Endothelial cell of umbilical vein (primary cell): ENCODE measurements at regions not wholly inside any gene's neighbourhood (a gene's known extent, or its start where the extent isn't known, plus 50 kb on each side); places are given as distances from the start of the nearest gene placed in this dataset.

ENCODE experiments used
- BruUV-seq: library from RNA; stranded (reverse); fragments of 400-500 nt; replicated peaks from 2 replicates; lab custom pipeline; 2021; lab: Mats Ljungman, UMichigan
- CTCF ChIA-PET: fragments of 300-600, 350-600 bp; sonication (Branson Sonifier 250); formaldehyde crosslinking; loops from one replicate; lab custom pipeline; 2021; ENCODE audit warnings: antibody characterized with exemption, inconsistent platforms; lab: Charles Lee
- POLR2A ChIA-PET: fragments of 300-600, 350-600 bp; sonication (Branson Sonifier 250); formaldehyde crosslinking; loops from one replicate; lab custom pipeline; 2021; ENCODE audit warnings: antibody characterized with exemption, inconsistent platforms; lab: Charles Lee
- DNase-seq: peaks from one replicate; pipeline ENCODE4 v3.0.0-alpha.2; 2011; ENCODE audit warnings: low read depth, low spot score
- FAIRE-seq: peaks from 2 replicates; lab custom pipeline; 2011; peaks lifted over from hg19 to GRCh38; lab: Jason Lieb, UNC
- H2AFZ ChIP-seq: 2 replicates; pipeline ENCODE4 v1.6.0; 2012; ENCODE audit warnings: low read depth, low read length, control low read depth, inconsistent platforms
- H3K27ac ChIP-seq: 2 replicates; pipeline ENCODE4 v1.5.1; 2011; ENCODE audit warnings: low read depth, mild to moderate bottlenecking, control low read depth, low read length, moderate library complexity; ENCODE audit not compliant: insufficient read depth
- H3K27me3 ChIP-seq, 2 experiments: 2 replicates each; pipeline versions ENCODE4 v1.6.0 to v1.6.1; 2011; ENCODE audit warnings: low read length in 2 of 2, mixed read lengths in 1 of 2; ENCODE audit not compliant: control insufficient read depth in 2 of 2, insufficient read depth in 2 of 2
- H3K36me3 ChIP-seq, 2 experiments: 2 replicates in 1 of 2; 3 replicates in 1 of 2; pipeline ENCODE4 v1.5.1; 2011; ENCODE audit warnings: low read length in 2 of 2, mild to moderate bottlenecking in 1 of 2, moderate library complexity in 1 of 2; ENCODE audit not compliant: control insufficient read depth in 2 of 2, insufficient read depth in 2 of 2; ENCODE audit errors: extremely low read depth in 1 of 2
- H3K4me1 ChIP-seq: 3 replicates; pipeline ENCODE4 v1.5.1; 2011; ENCODE audit warnings: mild to moderate bottlenecking, low read length; ENCODE audit not compliant: control insufficient read depth, insufficient read depth; ENCODE audit errors: extremely low read depth
- H3K4me2 ChIP-seq: 2 replicates; pipeline ENCODE4 v1.6.1; 2011; ENCODE audit warnings: low read length, control low read depth, mixed read lengths; ENCODE audit not compliant: insufficient read depth
- H3K4me3 ChIP-seq, 3 experiments: fragments of 200-600 bp in 1 of 3; sonication (generic), shearing (Covaris generic) in 1 of 3; replicated peaks in 1 of 3; 2 replicates each; pipeline ENCODE4 v1.5.1; 2011 to 2016; ENCODE audit warnings: control low read depth in 3 of 3, low read length in 3 of 3, mild to moderate bottlenecking in 2 of 3, inconsistent platforms in 1 of 3, low read depth in 1 of 3, moderate library complexity in 1 of 3; ENCODE audit not compliant: insufficient read depth in 1 of 3
- H3K79me2 ChIP-seq: 2 replicates; pipeline ENCODE4 v1.6.0; 2012; ENCODE audit warnings: low read length, inconsistent platforms; ENCODE audit not compliant: control insufficient read depth, insufficient read depth
- H3K9ac ChIP-seq: replicated peaks from 2 replicates; pipeline ENCODE3; 2011; ENCODE audit warnings: low read length, control low read depth; ENCODE audit not compliant: insufficient read depth; ENCODE audit errors: extremely low read depth
- H3K9me1 ChIP-seq: replicated peaks from 3 replicates; pipeline ENCODE4 v1.6.0; 2011; ENCODE audit warnings: mild to moderate bottlenecking, low read length; ENCODE audit not compliant: control insufficient read depth, insufficient read depth; ENCODE audit errors: extremely low read depth
- H3K9me3 ChIP-seq: replicated peaks from 2 replicates; pipeline ENCODE4 v1.5.1; 2012; ENCODE audit warnings: low read length, inconsistent platforms; ENCODE audit not compliant: control insufficient read depth, insufficient read depth
- H4K20me1 ChIP-seq: replicated peaks from 2 replicates; pipeline ENCODE3; 2011; ENCODE audit warnings: mild to moderate bottlenecking, low read length; ENCODE audit not compliant: control insufficient read depth, insufficient read depth; ENCODE audit errors: extremely low read depth
- CTCF ChIP-seq, 2 donors: IDR thresholded peaks; 1 replicate in 1 of 2; 2 replicates in 1 of 2; pipeline ENCODE4 v1.5.1; 2011; ENCODE audit warnings: low read length in 2 of 2, mild to moderate bottlenecking in 2 of 2, moderate library complexity in 2 of 2, control low read depth in 1 of 2, inconsistent platforms in 1 of 2, low read depth in 1 of 2; ENCODE audit not compliant: insufficient read depth in 1 of 2; ENCODE audit errors: extremely low read depth in 1 of 2
- EZH2 ChIP-seq: IDR thresholded peaks from 2 replicates; pipeline ENCODE4 v1.6.1; 2012; ENCODE audit warnings: borderline replicate concordance, low read depth, mild to moderate bottlenecking, moderate library complexity, low read length, inconsistent platforms; ENCODE audit not compliant: severe bottlenecking
- FOS ChIP-seq: IDR thresholded peaks from 2 replicates; pipeline ENCODE4 v1.6.1; 2011; ENCODE audit warnings: mild to moderate bottlenecking, low read length, moderate library complexity, borderline replicate concordance; ENCODE audit not compliant: insufficient read depth
- GATA2 ChIP-seq: IDR thresholded peaks from 2 replicates; pipeline ENCODE4 v1.7.0; 2011; ENCODE audit warnings: low read depth, mild to moderate bottlenecking, moderate library complexity, mixed read lengths, low read length; ENCODE audit not compliant: insufficient read length, insufficient read depth
- JUN ChIP-seq: IDR thresholded peaks from 2 replicates; pipeline ENCODE4 v1.6.1; 2011; ENCODE audit warnings: borderline replicate concordance, low read depth; ENCODE audit not compliant: insufficient read length, insufficient read depth
- MAX ChIP-seq: IDR thresholded peaks from 2 replicates; pipeline ENCODE4 v1.6.1; 2011; ENCODE audit not compliant: insufficient read depth, insufficient read length
- MYC ChIP-seq: IDR thresholded peaks from one replicate; pipeline ENCODE4 v1.6.1; 2011; ENCODE audit warnings: mild to moderate bottlenecking, low read depth, low read length
- POLR2A ChIP-seq: IDR thresholded peaks from 2 replicates; pipeline ENCODE4 v1.6.1; 2012; ENCODE audit warnings: low read depth, mild to moderate bottlenecking, control low read depth, low read length
- POLR2AphosphoS5 ChIP-seq: IDR thresholded peaks from 2 replicates; pipeline ENCODE4 v1.6.1; 2012; ENCODE audit warnings: low read depth, mild to moderate bottlenecking, control low read depth, low read length, moderate library complexity; ENCODE audit not compliant: insufficient read depth
- dilution Hi-C: fragments of 300-500 bp; cut with MboI; formaldehyde crosslinking; loops from one replicate; pipeline ENCODE4 v1.15.0; 2019; ENCODE audit warnings: low sequenced_read_pairs; ENCODE audit not compliant: extremely low pct_ligation_motif_present
- intact Hi-C: fragments of 100-400 bp; cut with micrococcal nuclease; formaldehyde crosslinking; loops from one replicate; pipeline ENCODE4 v1.10.0; 2022

GRCh38 chr2:23286031-23286757 is 98.8 kb upstream of the KLHL29 start:
- no peaks in the 10 kb centered on the region for H3K36me3 ChIP-seq
- no peaks in the 10 kb centered on the region for H4K20me1 ChIP-seq
- H3K4me2 ChIP-seq: no peak overlapping the region
- H2AFZ ChIP-seq: no peak overlapping the region
- FAIRE-seq (no peak), DNase-seq (no peak)
- no peak overlapping the region for H3K4me3 ChIP-seq
- H3K9me3 ChIP-seq: no peaks in the 10 kb centered on the region
- ChIA-PET POLR2A (no interaction called here), CTCF (no interaction called here)
- no peak overlapping the region for H3K9ac ChIP-seq
- no peaks in the 10 kb centered on the region for H3K9me1 ChIP-seq
- intact Hi-C loops (no loop called here), dilution Hi-C loops (no loop called here)
- no peaks in the 10 kb centered on the region for H3K4me1 ChIP-seq
- H3K79me2 ChIP-seq: no peaks in the 10 kb centered on the region
- no TSS peak for BruUV-seq
- H3K27ac ChIP-seq: no peak overlapping the region
- TF ChIP-seq POLR2AphosphoS5: no peak
- TF ChIP-seq FOS: no peak
- TF ChIP-seq CTCF (IDR thresholded peaks at IDR 0.05; ENCODE audit: extremely low read depth in 1 of 2, insufficient read depth in 1 of 2, low read depth in 1 of 2, low read length in 2 of 2): no peak
- no peak for TF ChIP-seq POLR2A
- no peak for TF ChIP-seq MAX
- TF ChIP-seq EZH2: no peak
- no peak for TF ChIP-seq GATA2
- TF ChIP-seq JUN: no peak
- no peak for TF ChIP-seq MYC
- H3K27me3 ChIP-seq: no peaks in the 10 kb centered on the region
